SK-N-SH treated with all-trans-retinoic acid at 6 μM for 48 hours (cell line): ENCODE measurements at regions not wholly inside any gene's neighbourhood (a gene's known extent, or its start where the extent isn't known, plus 50 kb on each side); places are given as distances from the start of the nearest gene placed in this dataset.

Source experiments
- ATAC-seq: fragments of 200-7000 bp; cut with Tn5 transposase; 3 replicates; pipeline ENCODE4 v1.9.1; 2020; ENCODE audit warnings: mild to moderate bottlenecking, moderate library complexity
- ARNTL ChIP-seq: fragments of 450-650 bp; formaldehyde crosslinking; IDR thresholded peaks from 2 replicates; pipeline ENCODE4 v1.5.0; 2020; ENCODE audit warnings: low read depth, mild to moderate bottlenecking, moderate library complexity, borderline replicate concordance
- BACH2 ChIP-seq: fragments of 250-450 bp; sonication (Bioruptor Pico); IDR thresholded peaks from 2 replicates; pipeline ENCODE4 v1.9.0; 2021; ENCODE audit warnings: mild to moderate bottlenecking, borderline replicate concordance
- GLIS3 ChIP-seq: fragments of 250-450 bp; sonication (Bioruptor Pico); IDR thresholded peaks from 2 replicates; pipeline ENCODE4 v1.5.0; 2020; ENCODE audit warnings: mild to moderate bottlenecking, moderate library complexity
- ISL1 ChIP-seq: fragments of 250-450 bp; sonication (Bioruptor Pico); IDR thresholded peaks from 2 replicates; pipeline ENCODE4 v2.1.2; 2022; ENCODE audit warnings: mild to moderate bottlenecking, moderate library complexity
- OSR1 ChIP-seq: fragments of 250-450 bp; sonication (Bioruptor Pico); IDR thresholded peaks from 2 replicates; pipeline ENCODE4 v1.8.0; 2022; ENCODE audit warnings: moderate library complexity, mild to moderate bottlenecking, inconsistent platforms
- PPARA ChIP-seq: fragments of 250-450 bp; sonication (Bioruptor Pico); IDR thresholded peaks from 2 replicates; pipeline ENCODE4 v1.5.0; 2020; ENCODE audit warnings: mild to moderate bottlenecking, borderline replicate concordance
- RARB ChIP-seq: fragments of 250-450 bp; sonication (Bioruptor Pico); IDR thresholded peaks from 2 replicates; pipeline ENCODE4 v1.8.0; 2021; ENCODE audit warnings: mild to moderate bottlenecking, moderate library complexity
- SNAI2 ChIP-seq: fragments of 250-450 bp; sonication (Bioruptor Pico); IDR thresholded peaks from 2 replicates; pipeline ENCODE4 v1.5.0; 2020; ENCODE audit warnings: mild to moderate bottlenecking, moderate library complexity
- TCF4 ChIP-seq: fragments of 250-450 bp; sonication (Bioruptor Pico); IDR thresholded peaks from 2 replicates; pipeline ENCODE4 v1.8.0; 2021; ENCODE audit warnings: mild to moderate bottlenecking, moderate library complexity, borderline replicate concordance
- TOX ChIP-seq: fragments of 250-450 bp; sonication (Bioruptor Pico); IDR thresholded peaks from 2 replicates; pipeline ENCODE4 v1.8.0; 2021; ENCODE audit warnings: mild to moderate bottlenecking, moderate library complexity, borderline replicate concordance
- ZC3H10 ChIP-seq: fragments of 250-450 bp; sonication (Bioruptor Pico); IDR thresholded peaks from 2 replicates; pipeline ENCODE4 v1.5.1; 2021; ENCODE audit warnings: mild to moderate bottlenecking, moderate library complexity
- ZFP3 ChIP-seq: fragments of 250-450 bp; sonication (Bioruptor Pico); IDR thresholded peaks from 2 replicates; pipeline ENCODE4 v1.5.0; 2020; ENCODE audit warnings: mild to moderate bottlenecking, moderate library complexity
- ZFP30 ChIP-seq: fragments of 450-650 bp; formaldehyde crosslinking; IDR thresholded peaks from 2 replicates; pipeline ENCODE4 v1.5.0; 2022; ENCODE audit warnings: mild to moderate bottlenecking, moderate library complexity
- ZNF565 ChIP-seq: fragments of 450-650 bp; formaldehyde crosslinking; conservative IDR thresholded peaks from 2 replicates; pipeline ENCODE4 v1.5.0; 2020; ENCODE audit warnings: low read depth, mild to moderate bottlenecking, moderate library complexity
- ZNF70 ChIP-seq: fragments of 450-650 bp; formaldehyde crosslinking; IDR thresholded peaks from 2 replicates; pipeline ENCODE4 v1.5.0; 2020; ENCODE audit warnings: mild to moderate bottlenecking, moderate library complexity
- ZNF8 ChIP-seq: fragments of 450-650 bp; formaldehyde crosslinking; IDR thresholded peaks from 2 replicates; pipeline ENCODE4 v1.5.0; 2020; ENCODE audit warnings: mild to moderate bottlenecking, moderate library complexity
- TF ChIP-seq, protein P1 (sequence below): fragments of 250-450 bp; sonication (Bioruptor Pico); IDR thresholded peaks from 2 replicates; pipeline ENCODE4 v1.8.0; 2021; ENCODE audit warnings: low read depth, mild to moderate bottlenecking, moderate library complexity, borderline replicate concordance
- TF ChIP-seq, protein P2 (sequence below): fragments of 250-450 bp; sonication (Bioruptor Pico); IDR thresholded peaks from 2 replicates; pipeline ENCODE4 v1.5.1; 2020; ENCODE audit warnings: low read depth, mild to moderate bottlenecking, moderate library complexity
- TF ChIP-seq, protein P3 (sequence below): fragments of 250-450 bp; sonication (Bioruptor Pico); IDR thresholded peaks from 2 replicates; pipeline ENCODE4 v1.8.0; 2020; ENCODE audit warnings: mild to moderate bottlenecking, moderate library complexity, borderline replicate concordance
- TF ChIP-seq, protein P4 (sequence below): fragments of 250-450 bp; sonication (Bioruptor Pico); IDR thresholded peaks from 2 replicates; pipeline ENCODE4 v1.5.0; 2020; ENCODE audit warnings: mild to moderate bottlenecking, moderate library complexity

DNA sequence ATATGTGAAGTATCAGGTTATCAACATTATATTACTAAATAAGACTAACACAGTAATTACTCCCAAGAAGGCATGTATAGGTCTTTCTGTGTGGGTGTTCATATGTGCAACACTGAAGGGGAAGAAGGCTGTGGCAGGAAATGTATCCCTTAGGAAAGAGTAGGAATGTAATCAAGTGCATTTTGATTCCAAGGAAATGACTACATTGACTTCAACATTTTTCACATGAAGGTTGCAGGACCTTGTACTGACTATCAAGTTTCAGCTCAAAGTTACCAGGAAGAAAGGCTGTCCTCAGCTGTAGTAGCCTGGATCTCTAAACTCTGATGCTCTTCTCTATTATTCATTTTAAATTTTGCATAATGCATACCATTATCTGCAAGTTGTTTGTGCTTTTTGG, 680.8 kb downstream of the NYAP2 start:
- no peak for TF ChIP-seq ZNF8 (CRISPR knock-in tag)
- no peak for TF ChIP-seq ZFP30 (CRISPR knock-in tag)
- TF ChIP-seq PPARA: no peak
- peak; percentile 72 for ATAC-seq

DNA sequence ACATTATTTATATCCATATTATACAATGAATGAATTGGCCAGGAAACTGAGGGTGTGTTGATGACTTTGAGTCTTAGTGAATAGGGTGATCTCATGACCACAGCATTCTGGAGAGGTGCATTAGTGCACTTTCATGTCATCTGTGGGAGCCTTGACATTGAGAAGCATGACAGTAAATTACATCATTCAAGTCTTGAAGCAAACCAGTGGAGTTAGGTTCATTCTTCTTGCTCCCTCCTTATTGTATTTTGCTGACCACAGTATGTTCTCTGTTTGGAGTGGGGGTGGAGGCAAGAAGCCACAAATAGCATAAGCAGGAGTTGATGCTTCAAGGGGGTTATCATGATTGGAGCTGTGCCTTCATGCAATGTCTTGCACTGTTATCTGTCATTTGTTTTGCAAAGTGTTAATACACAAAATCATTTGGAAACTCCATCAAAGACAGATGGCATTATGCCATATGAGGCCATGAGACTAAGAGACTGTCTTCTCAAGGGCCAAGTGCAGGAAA, 680.2 kb downstream of the NYAP2 start:
- TF ChIP-seq, protein P1, sequence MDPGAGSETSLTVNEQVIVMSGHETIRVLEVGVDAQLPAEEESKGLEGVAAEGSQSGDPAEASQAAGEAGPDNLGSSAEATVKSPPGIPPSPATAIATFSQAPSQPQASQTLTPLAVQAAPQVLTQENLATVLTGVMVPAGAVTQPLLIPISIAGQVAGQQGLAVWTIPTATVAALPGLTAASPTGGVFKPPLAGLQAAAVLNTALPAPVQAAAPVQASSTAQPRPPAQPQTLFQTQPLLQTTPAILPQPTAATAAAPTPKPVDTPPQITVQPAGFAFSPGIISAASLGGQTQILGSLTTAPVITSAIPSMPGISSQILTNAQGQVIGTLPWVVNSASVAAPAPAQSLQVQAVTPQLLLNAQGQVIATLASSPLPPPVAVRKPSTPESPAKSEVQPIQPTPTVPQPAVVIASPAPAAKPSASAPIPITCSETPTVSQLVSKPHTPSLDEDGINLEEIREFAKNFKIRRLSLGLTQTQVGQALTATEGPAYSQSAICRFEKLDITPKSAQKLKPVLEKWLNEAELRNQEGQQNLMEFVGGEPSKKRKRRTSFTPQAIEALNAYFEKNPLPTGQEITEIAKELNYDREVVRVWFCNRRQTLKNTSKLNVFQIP (CRISPR knock-in tag): no peak
- TF ChIP-seq ZNF70 (CRISPR knock-in tag) (no peak), ZNF8 (CRISPR knock-in tag) (no peak), ZFP3 (no peak), TCF4 (CRISPR knock-in tag) (no peak), TOX (CRISPR knock-in tag) (peak; percentile 90; the same call in 1 of the 2 replicates), OSR1 (CRISPR knock-in tag) (no peak), ZFP30 (CRISPR knock-in tag) (no peak), ZNF565 (CRISPR knock-in tag) (no peak), RARB (CRISPR knock-in tag) (no peak), BACH2 (CRISPR knock-in tag) (no peak)
- TF ChIP-seq, protein P2, sequence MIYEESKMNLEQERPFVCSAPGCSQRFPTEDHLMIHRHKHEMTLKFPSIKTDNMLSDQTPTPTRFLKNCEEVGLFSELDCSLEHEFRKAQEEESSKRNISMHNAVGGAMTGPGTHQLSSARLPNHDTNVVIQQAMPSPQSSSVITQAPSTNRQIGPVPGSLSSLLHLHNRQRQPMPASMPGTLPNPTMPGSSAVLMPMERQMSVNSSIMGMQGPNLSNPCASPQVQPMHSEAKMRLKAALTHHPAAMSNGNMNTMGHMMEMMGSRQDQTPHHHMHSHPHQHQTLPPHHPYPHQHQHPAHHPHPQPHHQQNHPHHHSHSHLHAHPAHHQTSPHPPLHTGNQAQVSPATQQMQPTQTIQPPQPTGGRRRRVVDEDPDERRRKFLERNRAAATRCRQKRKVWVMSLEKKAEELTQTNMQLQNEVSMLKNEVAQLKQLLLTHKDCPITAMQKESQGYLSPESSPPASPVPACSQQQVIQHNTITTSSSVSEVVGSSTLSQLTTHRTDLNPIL (CRISPR knock-in tag): no peak
- TF ChIP-seq, protein P3, sequence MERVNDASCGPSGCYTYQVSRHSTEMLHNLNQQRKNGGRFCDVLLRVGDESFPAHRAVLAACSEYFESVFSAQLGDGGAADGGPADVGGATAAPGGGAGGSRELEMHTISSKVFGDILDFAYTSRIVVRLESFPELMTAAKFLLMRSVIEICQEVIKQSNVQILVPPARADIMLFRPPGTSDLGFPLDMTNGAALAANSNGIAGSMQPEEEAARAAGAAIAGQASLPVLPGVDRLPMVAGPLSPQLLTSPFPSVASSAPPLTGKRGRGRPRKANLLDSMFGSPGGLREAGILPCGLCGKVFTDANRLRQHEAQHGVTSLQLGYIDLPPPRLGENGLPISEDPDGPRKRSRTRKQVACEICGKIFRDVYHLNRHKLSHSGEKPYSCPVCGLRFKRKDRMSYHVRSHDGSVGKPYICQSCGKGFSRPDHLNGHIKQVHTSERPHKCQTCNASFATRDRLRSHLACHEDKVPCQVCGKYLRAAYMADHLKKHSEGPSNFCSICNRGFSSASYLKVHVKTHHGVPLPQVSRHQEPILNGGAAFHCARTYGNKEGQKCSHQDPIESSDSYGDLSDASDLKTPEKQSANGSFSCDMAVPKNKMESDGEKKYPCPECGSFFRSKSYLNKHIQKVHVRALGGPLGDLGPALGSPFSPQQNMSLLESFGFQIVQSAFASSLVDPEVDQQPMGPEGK (CRISPR knock-in tag): peak; percentile 82; the same call in 1 of the 2 replicates
- TF ChIP-seq, protein P4, sequence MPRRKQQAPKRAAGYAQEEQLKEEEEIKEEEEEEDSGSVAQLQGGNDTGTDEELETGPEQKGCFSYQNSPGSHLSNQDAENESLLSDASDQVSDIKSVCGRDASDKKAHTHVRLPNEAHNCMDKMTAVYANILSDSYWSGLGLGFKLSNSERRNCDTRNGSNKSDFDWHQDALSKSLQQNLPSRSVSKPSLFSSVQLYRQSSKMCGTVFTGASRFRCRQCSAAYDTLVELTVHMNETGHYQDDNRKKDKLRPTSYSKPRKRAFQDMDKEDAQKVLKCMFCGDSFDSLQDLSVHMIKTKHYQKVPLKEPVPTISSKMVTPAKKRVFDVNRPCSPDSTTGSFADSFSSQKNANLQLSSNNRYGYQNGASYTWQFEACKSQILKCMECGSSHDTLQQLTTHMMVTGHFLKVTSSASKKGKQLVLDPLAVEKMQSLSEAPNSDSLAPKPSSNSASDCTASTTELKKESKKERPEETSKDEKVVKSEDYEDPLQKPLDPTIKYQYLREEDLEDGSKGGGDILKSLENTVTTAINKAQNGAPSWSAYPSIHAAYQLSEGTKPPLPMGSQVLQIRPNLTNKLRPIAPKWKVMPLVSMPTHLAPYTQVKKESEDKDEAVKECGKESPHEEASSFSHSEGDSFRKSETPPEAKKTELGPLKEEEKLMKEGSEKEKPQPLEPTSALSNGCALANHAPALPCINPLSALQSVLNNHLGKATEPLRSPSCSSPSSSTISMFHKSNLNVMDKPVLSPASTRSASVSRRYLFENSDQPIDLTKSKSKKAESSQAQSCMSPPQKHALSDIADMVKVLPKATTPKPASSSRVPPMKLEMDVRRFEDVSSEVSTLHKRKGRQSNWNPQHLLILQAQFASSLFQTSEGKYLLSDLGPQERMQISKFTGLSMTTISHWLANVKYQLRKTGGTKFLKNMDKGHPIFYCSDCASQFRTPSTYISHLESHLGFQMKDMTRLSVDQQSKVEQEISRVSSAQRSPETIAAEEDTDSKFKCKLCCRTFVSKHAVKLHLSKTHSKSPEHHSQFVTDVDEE: no peak
- ATAC-seq: peak; percentile 86

DNA sequence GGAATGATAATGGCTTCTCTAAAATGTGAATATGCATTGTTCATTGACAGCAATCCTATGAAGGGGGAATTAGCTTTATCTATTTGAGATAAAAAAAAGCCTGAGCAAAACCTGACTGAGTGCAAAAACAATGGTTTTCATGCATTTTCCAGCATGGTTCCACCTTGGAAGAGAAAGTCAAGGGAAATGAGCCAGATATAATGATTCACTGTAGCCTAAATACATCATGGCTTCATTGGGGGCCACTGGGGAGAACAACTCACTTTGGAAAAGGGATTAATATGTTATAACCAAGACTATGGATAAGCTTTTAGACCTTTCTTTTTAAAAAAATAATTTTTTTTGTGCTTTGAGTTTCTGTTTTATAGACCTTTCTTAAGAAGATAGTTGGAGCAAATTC, 679.7 kb downstream of the NYAP2 start:
- ATAC-seq: peak; percentile 38
- TF ChIP-seq, protein P4: no peak
- TF ChIP-seq ISL1 (CRISPR knock-in tag) (no peak), BACH2 (CRISPR knock-in tag) (no peak)

DNA sequence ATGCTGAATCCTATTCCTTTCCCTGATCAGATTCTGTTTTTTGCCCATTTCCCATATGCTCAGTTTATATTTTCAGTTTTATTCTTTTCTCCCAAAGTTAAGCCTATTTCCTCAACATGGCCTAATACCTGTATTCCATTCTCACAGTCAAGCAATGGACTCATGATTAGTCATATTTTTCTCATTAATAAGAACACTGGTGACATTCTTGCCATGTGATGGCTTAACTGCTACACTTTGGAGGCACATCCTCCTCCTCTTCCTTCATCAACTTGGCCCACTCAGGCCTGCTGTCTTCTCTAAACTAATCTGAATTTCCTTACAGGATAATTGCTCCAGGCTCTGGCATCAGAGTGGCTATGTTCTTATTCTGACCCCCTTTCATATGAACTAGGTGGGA, 679.2 kb downstream of the NYAP2 start:
- ATAC-seq: no peak
- TF ChIP-seq, protein P3 (CRISPR knock-in tag): no peak
- TF ChIP-seq OSR1 (CRISPR knock-in tag): no peak
- no peak for TF ChIP-seq RARB (CRISPR knock-in tag)
- TF ChIP-seq ZC3H10: no peak
- no peak for TF ChIP-seq GLIS3
- no peak for TF ChIP-seq TOX (CRISPR knock-in tag)
- no peak for TF ChIP-seq TCF4 (CRISPR knock-in tag)
- TF ChIP-seq, protein P1 (CRISPR knock-in tag): no peak
- TF ChIP-seq ZNF565 (CRISPR knock-in tag): no peak
- no peak for TF ChIP-seq ZNF8 (CRISPR knock-in tag)
- TF ChIP-seq SNAI2 (CRISPR knock-in tag): no peak
- TF ChIP-seq ARNTL (CRISPR knock-in tag): no peak
- TF ChIP-seq PPARA: no peak
- TF ChIP-seq ISL1 (CRISPR knock-in tag): no peak
- no peak for TF ChIP-seq BACH2 (CRISPR knock-in tag)
- TF ChIP-seq ZFP3: no peak
